Peyer's patch (tissue), 4 donors: ENCODE measurements at regions not wholly inside any gene's neighbourhood (a gene's known extent, or its start where the extent isn't known, plus 50 kb on each side); places are given as distances from the start of the nearest gene placed in this dataset.

Experiments used
- POLR2A ChIP-seq, 2 donors: fragments of 450-650 bp; IDR thresholded peaks; one replicate each; pipeline ENCODE4 v1.5.1; 2017; ENCODE audit warnings: antibody characterized with exemption in 2 of 2, mild to moderate bottlenecking in 2 of 2, moderate library complexity in 2 of 2
- TF ChIP-seq, protein P1 (sequence below), 6 experiments: fragments of 450-650 bp in 4 of 6; fragments of 200-600 bp in 2 of 6; sonication (generic) in 1 of 6; IDR thresholded peaks; one replicate each; pipeline ENCODE4 v1.5.1; 2017 to 2019; ENCODE audit warnings: antibody characterized with exemption in 6 of 6, mild to moderate bottlenecking in 3 of 6, moderate library complexity in 1 of 6

DNA sequence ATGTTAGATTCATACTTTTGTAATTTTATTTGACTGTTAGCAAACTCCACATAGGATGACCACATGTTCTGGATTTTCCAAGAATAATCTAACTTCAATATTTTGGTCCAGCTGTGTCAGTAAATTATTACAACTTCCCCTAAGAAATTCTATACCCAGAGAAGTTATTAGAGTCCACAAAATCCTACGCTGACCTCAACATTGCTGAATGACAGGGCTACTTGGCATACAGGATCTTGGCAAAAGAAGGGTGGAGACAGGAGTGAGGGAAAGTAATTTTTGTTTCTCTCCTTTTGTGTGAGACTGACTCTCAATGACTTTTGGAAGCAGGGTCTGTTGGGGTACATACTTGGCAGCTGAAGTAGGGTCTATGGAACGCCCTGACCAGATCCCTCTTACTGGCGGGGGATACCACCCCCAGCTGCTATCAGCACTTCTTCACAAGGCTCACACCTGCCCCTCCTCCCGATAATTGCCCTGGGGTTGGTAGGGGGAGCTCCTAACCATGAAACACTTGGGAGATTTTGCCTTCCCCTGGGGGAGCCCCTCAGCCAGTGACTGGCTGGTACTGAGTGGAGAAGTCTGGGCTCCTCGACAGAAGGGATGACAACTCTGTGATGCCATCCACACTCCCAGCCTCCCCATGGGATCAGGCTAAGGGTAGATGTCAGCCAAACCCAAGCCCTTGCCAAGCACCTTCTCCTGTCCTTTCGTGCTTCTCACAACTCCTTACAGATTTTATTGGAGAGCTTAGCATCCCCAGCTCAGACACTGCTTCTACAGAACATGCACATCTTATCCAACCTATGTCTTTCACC lies 110.6 kb upstream of the FHL2 start:
- TF ChIP-seq, protein P1, sequence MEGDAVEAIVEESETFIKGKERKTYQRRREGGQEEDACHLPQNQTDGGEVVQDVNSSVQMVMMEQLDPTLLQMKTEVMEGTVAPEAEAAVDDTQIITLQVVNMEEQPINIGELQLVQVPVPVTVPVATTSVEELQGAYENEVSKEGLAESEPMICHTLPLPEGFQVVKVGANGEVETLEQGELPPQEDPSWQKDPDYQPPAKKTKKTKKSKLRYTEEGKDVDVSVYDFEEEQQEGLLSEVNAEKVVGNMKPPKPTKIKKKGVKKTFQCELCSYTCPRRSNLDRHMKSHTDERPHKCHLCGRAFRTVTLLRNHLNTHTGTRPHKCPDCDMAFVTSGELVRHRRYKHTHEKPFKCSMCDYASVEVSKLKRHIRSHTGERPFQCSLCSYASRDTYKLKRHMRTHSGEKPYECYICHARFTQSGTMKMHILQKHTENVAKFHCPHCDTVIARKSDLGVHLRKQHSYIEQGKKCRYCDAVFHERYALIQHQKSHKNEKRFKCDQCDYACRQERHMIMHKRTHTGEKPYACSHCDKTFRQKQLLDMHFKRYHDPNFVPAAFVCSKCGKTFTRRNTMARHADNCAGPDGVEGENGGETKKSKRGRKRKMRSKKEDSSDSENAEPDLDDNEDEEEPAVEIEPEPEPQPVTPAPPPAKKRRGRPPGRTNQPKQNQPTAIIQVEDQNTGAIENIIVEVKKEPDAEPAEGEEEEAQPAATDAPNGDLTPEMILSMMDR (IDR thresholded peaks at IDR 0.05) = no peak
- TF ChIP-seq POLR2A (IDR thresholded peaks at IDR 0.05) = no peak
